K562 (cell line): ENCODE measurements at regions not wholly inside any gene's neighbourhood (a gene's known extent, or its start where the extent isn't known, plus 50 kb on each side); places are given as distances from the start of the nearest gene placed in this dataset.

Experiments used
- ATAC-seq: fragments of 200-7000 bp; cut with Tn5 transposase; 3 replicates; pipeline ENCODE4 v1.9.1; 2020; ENCODE audit warnings: moderate library complexity
- BruUV-seq: library from RNA; stranded (reverse); fragments of 400-500 nt; replicated peaks from 2 replicates; lab custom pipeline; 2021; lab: Mats Ljungman, UMichigan
- CTCF ChIA-PET: fragments of 300-600 bp; formaldehyde crosslinking; extraction: SDS; loops from one replicate; lab custom pipeline; 2021; ENCODE audit warnings: low intra/inter-chr PET ratio; lab: Yijun Ruan, JAX
- POLR2A ChIA-PET: fragments of 300-600, 350-650 bp; sonication (Branson Sonifier 250); formaldehyde crosslinking; extraction: SDS; loops from one replicate; lab custom pipeline; 2021; ENCODE audit warnings: antibody characterized with exemption, inconsistent platforms; lab: Yijun Ruan, JAX
- DNase-seq, 4 experiments: peaks; one replicate each; pipeline versions ENCODE4 v3.0.0 to v3.0.0-alpha.2; 2011 to 2018; ENCODE audit warnings: low spot score in 3 of 4, mixed read lengths in 3 of 4; ENCODE audit errors: extremely low read depth in 1 of 4
- FAIRE-seq: peaks from 2 replicates; lab custom pipeline; 2011; peaks lifted over from hg19 to GRCh38; lab: Jason Lieb, UNC
- H2AFZ ChIP-seq: 2 replicates; pipeline ENCODE4 v1.6.0; 2011; ENCODE audit warnings: low read depth, low read length, control low read depth, inconsistent platforms
- H3K27ac ChIP-seq: fragments of 200-600 bp; 3 replicates; pipeline ENCODE4 v1.8.0; 2011; ENCODE audit warnings: low read depth, mild to moderate bottlenecking, control low read depth, inconsistent platforms, low read length, moderate library complexity, mixed read lengths; ENCODE audit errors: extremely low read depth
- H3K27me3 ChIP-seq, 2 experiments: fragments of 300-600 bp in 1 of 2; 2 replicates in 1 of 2; 3 replicates in 1 of 2; pipeline versions ENCODE4 v1.6.0 to v1.8.0; 2011; ENCODE audit warnings: inconsistent platforms in 2 of 2, low read length in 2 of 2, mild to moderate bottlenecking in 1 of 2, mixed read lengths in 1 of 2, moderate library complexity in 1 of 2; ENCODE audit not compliant: control insufficient read depth in 2 of 2, insufficient read depth in 2 of 2
- H3K36me3 ChIP-seq: fragments of 300-600 bp; 3 replicates; pipeline ENCODE4 v1.8.0; 2011; ENCODE audit warnings: mild to moderate bottlenecking, low read length, inconsistent platforms; ENCODE audit not compliant: control insufficient read depth, insufficient read depth
- H3K4me1 ChIP-seq, 2 experiments: fragments of 200-600 bp in 1 of 2; replicated peaks in 1 of 2; 2 replicates in 1 of 2; 3 replicates in 1 of 2; pipeline versions ENCODE4 v1.5.1 to v1.8.0; 2011; ENCODE audit warnings: inconsistent platforms in 2 of 2, low read length in 2 of 2, mild to moderate bottlenecking in 1 of 2, mixed read lengths in 1 of 2, moderate library complexity in 1 of 2; ENCODE audit not compliant: control insufficient read depth in 2 of 2, insufficient read depth in 2 of 2
- H3K4me2 ChIP-seq: 2 replicates; pipeline ENCODE4 v1.6.1; 2011; ENCODE audit warnings: low read length, control low read depth, inconsistent platforms, mixed read lengths; ENCODE audit not compliant: insufficient read depth
- H3K4me3 ChIP-seq: fragments of 200-600 bp; sonication (generic), shearing (Covaris generic); 2 replicates; pipeline ENCODE4 v1.5.1; 2016; ENCODE audit warnings: control low read depth, inconsistent platforms
- H3K79me2 ChIP-seq: fragments of 200-600 bp; 3 replicates; pipeline ENCODE4 v1.8.0; 2011; ENCODE audit warnings: low read length, inconsistent platforms; ENCODE audit not compliant: control insufficient read depth, insufficient read depth
- H3K9ac ChIP-seq, 2 experiments: 2 replicates each; pipeline versions ENCODE4 v1.6.0 to v1.6.1; 2011; ENCODE audit warnings: low read depth in 2 of 2, low read length in 2 of 2, control low read depth in 1 of 2, inconsistent platforms in 1 of 2, mild to moderate bottlenecking in 1 of 2, mixed read lengths in 1 of 2; ENCODE audit not compliant: insufficient read depth in 1 of 2
- H3K9me1 ChIP-seq: one replicate; pipeline ENCODE4 v1.6.0; 2011; ENCODE audit warnings: inconsistent platforms, mild to moderate bottlenecking, low read length, moderate library complexity; ENCODE audit not compliant: control insufficient read depth, insufficient read depth
- H3K9me3 ChIP-seq: replicated peaks from 2 replicates; pipeline ENCODE4 v1.5.1; 2011; ENCODE audit warnings: low read depth, low read length, inconsistent platforms; ENCODE audit not compliant: control insufficient read depth, insufficient read depth
- H4K20me1 ChIP-seq: replicated peaks from 2 replicates; pipeline ENCODE4 v1.6.1; 2011; ENCODE audit warnings: low read length, inconsistent platforms, mixed read lengths; ENCODE audit not compliant: control insufficient read depth, insufficient read depth
- CBX8 ChIP-seq: fragments of 200-600 bp; sonication (generic); IDR thresholded peaks from 2 replicates; pipeline ENCODE4 v1.6.1; 2012; ENCODE audit warnings: borderline replicate concordance, mixed run types, low read depth, mild to moderate bottlenecking, moderate library complexity, mixed read lengths, low read length, control low read depth, inconsistent platforms; ENCODE audit not compliant: poor library complexity, severe bottlenecking; ENCODE audit errors: extremely low read depth
- POLR3G ChIP-seq: IDR thresholded peaks from 2 replicates; pipeline ENCODE4 v1.6.1; 2011; ENCODE audit not compliant: insufficient read length, insufficient replicate concordance; ENCODE audit errors: extremely low read depth
- RBM15 ChIP-seq: fragments of 200-400 bp; formaldehyde crosslinking; IDR thresholded peaks from 2 replicates; pipeline ENCODE4 v1.6.1; 2018; ENCODE audit warnings: mild to moderate bottlenecking, low read length, moderate library complexity; ENCODE audit not compliant: insufficient read depth
- RFX7 ChIP-seq: fragments of 250-450 bp; sonication (Bioruptor Pico); IDR thresholded peaks from 2 replicates; pipeline ENCODE4 v1.5.1; 2021; ENCODE audit warnings: mild to moderate bottlenecking
- SNRNP70 ChIP-seq: fragments of 200-400 bp; formaldehyde crosslinking; optimal IDR thresholded peaks from 2 replicates; pipeline ENCODE3; 2017; ENCODE audit warnings: low read depth, low read length
- TOE1 ChIP-seq, 2 experiments: fragments of 450-650 bp in 1 of 2; sonication (generic) in 1 of 2; formaldehyde crosslinking in 1 of 2; IDR thresholded peaks; 2 replicates each; pipeline versions ENCODE4 v1.7.1 to v1.8.0; 2016 to 2022; ENCODE audit warnings: borderline replicate concordance in 2 of 2, mild to moderate bottlenecking in 2 of 2, antibody characterized with exemption in 1 of 2, inconsistent platforms in 1 of 2, low read depth in 1 of 2, missing genetic modification reagents in 1 of 2, moderate library complexity in 1 of 2
- ZBTB34 ChIP-seq: fragments of 250-450 bp; sonication (Bioruptor Pico); IDR thresholded peaks from 2 replicates; pipeline ENCODE4 v1.8.0; 2021; ENCODE audit warnings: mild to moderate bottlenecking, moderate library complexity
- ZEB2 ChIP-seq: fragments of 450-650 bp; IDR thresholded peaks from 2 replicates; pipeline ENCODE4 v1.6.1; 2016
- ZNF280A ChIP-seq: fragments of 450-650 bp; IDR thresholded peaks from 2 replicates; pipeline ENCODE4 v1.6.1; 2018; ENCODE audit warnings: mild to moderate bottlenecking, low read depth; ENCODE audit not compliant: partially characterized antibody
- WGBS: fragments of 100-300 bp; shearing (Covaris generic); methylation state at CpG from one replicate; pipeline ENCODE4 v1.1.6; 2016; ENCODE audit warnings: low coverage, mixed read lengths; ENCODE audit not compliant: insufficient coverage; ENCODE audit errors: missing lambda C conversion rate; 5-methylcytosine and 5-hydroxymethylcytosine counted together
- in situ Hi-C: fragments of 300-500 bp; cut with MboI; formaldehyde crosslinking; loops from 4 replicates; pipeline ENCODE4 v1.15.0; 2018; ENCODE audit warnings: inconsistent platforms, mixed read lengths
- intact Hi-C: fragments of 100-400 bp; cut with micrococcal nuclease; formaldehyde crosslinking; loops from 2 replicates; pipeline ENCODE4 v1.14.2; 2022
- TF ChIP-seq, protein P1 (sequence below): fragments of 450-650 bp; IDR thresholded peaks from 2 replicates; pipeline ENCODE4 v1.6.1; 2016; ENCODE audit warnings: low read depth

GRCh38 chr12:102763061-102763460 is 154.0 kb downstream of the PAH start:
- CTCF ChIA-PET: no interaction called here
- WGBS: 0% methylated on average over 4 of the region's 4 CpGs
- TF ChIP-seq SNRNP70 (no peak), CBX8 (no peak), TOE1 (IDR thresholded peaks at IDR 0.05; ENCODE audit: borderline replicate concordance) (no peak), TOE1 (CRISPR knock-in tag; IDR thresholded peaks at IDR 0.05; ENCODE audit: borderline replicate concordance, low read depth) (no peak), ZBTB34 (CRISPR knock-in tag) (no peak), RFX7 (CRISPR knock-in tag) (no peak), RBM15 (no peak), ZNF280A (no peak), POLR3G (no peak), ZEB2 (no peak)
- TF ChIP-seq, protein P1, sequence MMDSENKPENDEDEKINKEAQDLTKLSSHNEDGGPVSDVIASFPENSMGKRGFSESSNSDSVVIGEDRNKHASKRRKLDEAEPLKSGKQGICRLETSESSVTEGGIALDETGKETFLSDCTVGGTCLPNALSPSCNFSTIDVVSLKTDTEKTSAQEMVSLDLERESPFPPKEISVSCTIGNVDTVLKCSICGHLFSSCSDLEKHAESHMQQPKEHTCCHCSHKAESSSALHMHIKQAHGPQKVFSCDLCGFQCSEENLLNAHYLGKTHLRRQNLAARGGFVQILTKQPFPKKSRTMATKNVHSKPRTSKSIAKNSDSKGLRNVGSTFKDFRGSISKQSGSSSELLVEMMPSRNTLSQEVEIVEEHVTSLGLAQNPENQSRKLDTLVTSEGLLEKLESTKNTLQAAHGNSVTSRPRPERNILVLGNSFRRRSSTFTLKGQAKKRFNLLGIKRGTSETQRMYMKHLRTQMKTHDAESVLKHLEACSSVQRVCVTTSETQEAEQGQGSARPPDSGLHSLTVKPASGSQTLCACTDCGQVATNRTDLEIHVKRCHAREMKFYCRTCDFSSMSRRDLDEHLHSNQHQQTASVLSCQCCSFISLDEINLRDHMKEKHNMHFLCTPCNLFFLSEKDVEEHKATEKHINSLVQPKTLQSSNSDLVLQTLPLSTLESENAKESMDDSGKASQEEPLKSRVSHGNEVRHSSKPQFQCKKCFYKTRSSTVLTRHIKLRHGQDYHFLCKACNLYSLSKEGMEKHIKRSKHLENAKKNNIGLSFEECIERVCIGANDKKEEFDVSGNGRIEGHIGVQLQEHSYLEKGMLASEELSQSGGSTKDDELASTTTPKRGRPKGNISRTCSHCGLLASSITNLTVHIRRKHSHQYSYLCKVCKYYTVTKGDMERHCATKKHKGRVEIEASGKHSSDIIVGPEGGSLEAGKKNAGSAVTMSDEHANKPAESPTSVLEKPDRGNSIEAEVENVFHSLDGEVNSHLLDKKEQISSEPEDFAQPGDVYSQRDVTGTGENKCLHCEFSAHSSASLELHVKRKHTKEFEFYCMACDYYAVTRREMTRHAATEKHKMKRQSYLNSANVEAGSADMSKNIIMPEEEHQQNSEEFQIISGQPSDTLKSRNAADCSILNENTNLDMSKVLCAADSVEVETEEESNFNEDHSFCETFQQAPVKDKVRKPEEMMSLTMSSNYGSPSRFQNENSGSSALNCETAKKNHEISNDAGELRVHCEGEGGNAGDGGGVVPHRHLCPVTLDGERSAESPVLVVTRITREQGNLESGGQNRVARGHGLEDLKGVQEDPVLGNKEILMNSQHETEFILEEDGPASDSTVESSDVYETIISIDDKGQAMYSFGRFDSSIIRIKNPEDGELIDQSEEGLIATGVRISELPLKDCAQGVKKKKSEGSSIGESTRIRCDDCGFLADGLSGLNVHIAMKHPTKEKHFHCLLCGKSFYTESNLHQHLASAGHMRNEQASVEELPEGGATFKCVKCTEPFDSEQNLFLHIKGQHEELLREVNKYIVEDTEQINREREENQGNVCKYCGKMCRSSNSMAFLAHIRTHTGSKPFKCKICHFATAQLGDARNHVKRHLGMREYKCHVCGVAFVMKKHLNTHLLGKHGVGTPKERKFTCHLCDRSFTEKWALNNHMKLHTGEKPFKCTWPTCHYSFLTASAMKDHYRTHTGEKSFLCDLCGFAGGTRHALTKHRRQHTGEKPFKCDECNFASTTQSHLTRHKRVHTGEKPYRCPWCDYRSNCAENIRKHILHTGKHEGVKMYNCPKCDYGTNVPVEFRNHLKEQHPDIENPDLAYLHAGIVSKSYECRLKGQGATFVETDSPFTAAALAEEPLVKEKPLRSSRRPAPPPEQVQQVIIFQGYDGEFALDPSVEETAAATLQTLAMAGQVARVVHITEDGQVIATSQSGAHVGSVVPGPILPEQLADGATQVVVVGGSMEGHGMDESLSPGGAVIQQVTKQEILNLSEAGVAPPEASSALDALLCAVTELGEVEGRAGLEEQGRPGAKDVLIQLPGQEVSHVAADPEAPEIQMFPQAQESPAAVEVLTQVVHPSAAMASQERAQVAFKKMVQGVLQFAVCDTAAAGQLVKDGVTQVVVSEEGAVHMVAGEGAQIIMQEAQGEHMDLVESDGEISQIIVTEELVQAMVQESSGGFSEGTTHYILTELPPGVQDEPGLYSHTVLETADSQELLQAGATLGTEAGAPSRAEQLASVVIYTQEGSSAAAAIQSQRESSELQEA: no peak

More at GRCh38 chr12:102763061-102763460, 154.0 kb downstream of the PAH start:
- ATAC-seq: no peak
- Histone ChIP-seq H3K9me1 (no peaks in the 10 kb centered on the region), H3K36me3 (no peaks in the 10 kb centered on the region), H4K20me1 (no peaks in the 10 kb centered on the region), H2AFZ (no peak overlapping the region), H3K4me2 (no peak overlapping the region), H3K79me2 (no peaks in the 10 kb centered on the region), H3K4me3 (no peak overlapping the region), H3K27me3 (peaks cover 0 to 3% of the 10 kb centered on the region in 2 experiments; a peak in 1 of 5 replicates), H3K27ac (no peak overlapping the region), H3K4me1 (no peaks in the 10 kb centered on the region), H3K9ac (no peak overlapping the region), H3K9me3 (no peaks in the 10 kb centered on the region)
- intact Hi-C loops: loop anchor here (10.0 kb wide), 1 partner anchor 668 kb away; no protein-coding TSS in a partner anchor
- in situ Hi-C loops: no loop called here
- POLR2A ChIA-PET: interaction anchor here (0.8 kb wide), 1 partner anchor 834 kb away, joined by 3 read pairs; no protein-coding TSS in a partner anchor
- FAIRE-seq: no peak
- no peak for DNase-seq
- BruUV-seq: no TSS peak
